HEK293 (cell line): ENCODE measurements at regions not wholly inside any gene's neighbourhood (a gene's known extent, or its start where the extent isn't known, plus 50 kb on each side); places are given as distances from the start of the nearest gene placed in this dataset.

Source experiments
- CTCF ChIA-PET: fragments of 350-600 bp; formaldehyde crosslinking; extraction: SDS; loops from one replicate; lab custom pipeline; 2021; ENCODE audit warnings: antibody characterized with exemption; lab: Yijun Ruan, JAX
- POLR2A ChIA-PET: fragments of 300-600 bp; formaldehyde crosslinking; extraction: SDS; loops from one replicate; lab custom pipeline; 2020; ENCODE audit warnings: antibody characterized with exemption, inconsistent platforms; lab: Yijun Ruan, JAX
- H3K27ac ChIP-seq: fragments of 200-500 bp; sonication (Bioruptor generic); 2 replicates; pipeline ENCODE4 v1.5.1; 2014; ENCODE audit warnings: low read depth, low read length, control low read depth, inconsistent platforms; ENCODE audit errors: extremely low read depth
- H3K36me3 ChIP-seq, 2 experiments: fragments of 200-500 bp in 1 of 2; sonication (Bioruptor generic) in 1 of 2; 1 replicate in 1 of 2; 2 replicates in 1 of 2; pipeline ENCODE4 v1.5.1; 2014 to 2017; ENCODE audit warnings: inconsistent platforms in 2 of 2, low read length in 2 of 2; ENCODE audit not compliant: control insufficient read depth in 2 of 2, insufficient read depth in 1 of 2
- H3K4me1 ChIP-seq: fragments of 200-500 bp; sonication (Bioruptor generic); 2 replicates; pipeline ENCODE4 v1.5.1; 2014; ENCODE audit warnings: mild to moderate bottlenecking, low read length, inconsistent platforms; ENCODE audit not compliant: control insufficient read depth, insufficient read depth
- H3K4me3 ChIP-seq: 2 replicates; pipeline ENCODE4 v1.5.1; 2011; ENCODE audit warnings: low read depth, mild to moderate bottlenecking, control low read depth, low read length, moderate library complexity
- H3K9me3 ChIP-seq: fragments of 200-500 bp; sonication (Bioruptor generic); 2 replicates; pipeline ENCODE4 v1.5.1; 2014; ENCODE audit warnings: low read depth, low read length, inconsistent platforms; ENCODE audit not compliant: control insufficient read depth, insufficient read depth
- BCL11B ChIP-seq: fragments of 450-650 bp; formaldehyde crosslinking; IDR thresholded peaks from 2 replicates; pipeline ENCODE4 v1.5.1; 2016; ENCODE audit warnings: low read depth, missing biosample characterization, missing genetic modification characterization
- GLI4 ChIP-seq: fragments of 450-650 bp; formaldehyde crosslinking; IDR thresholded peaks from 2 replicates; pipeline ENCODE4 v1.5.1; 2016; ENCODE audit warnings: missing biosample characterization, missing genetic modification characterization
- MZF1 ChIP-seq: fragments of 450-650 bp; formaldehyde crosslinking; IDR thresholded peaks from 2 replicates; pipeline ENCODE4 v1.5.1; 2017; ENCODE audit warnings: missing biosample characterization, missing genetic modification characterization, borderline replicate concordance
- PRDM10 ChIP-seq: fragments of 450-650 bp; formaldehyde crosslinking; IDR thresholded peaks from 2 replicates; pipeline ENCODE4 v1.5.1; 2016; ENCODE audit warnings: missing biosample characterization, missing genetic modification characterization
- SALL2 ChIP-seq: fragments of 450-650 bp; formaldehyde crosslinking; IDR thresholded peaks from 2 replicates; pipeline ENCODE4 v1.5.0; 2017; ENCODE audit warnings: missing biosample characterization, mild to moderate bottlenecking, missing genetic modification characterization, borderline replicate concordance
- TSHZ1 ChIP-seq: fragments of 450-650 bp; formaldehyde crosslinking; IDR thresholded peaks from 2 replicates; pipeline ENCODE4 v1.5.1; 2016; ENCODE audit warnings: missing biosample characterization, missing genetic modification characterization, borderline replicate concordance
- YY2 ChIP-seq: fragments of 450-650 bp; formaldehyde crosslinking; IDR thresholded peaks from 2 replicates; pipeline ENCODE4 v1.5.1; 2016; ENCODE audit warnings: missing biosample characterization, missing genetic modification characterization
- ZBTB7A ChIP-seq: fragments of 450-650 bp; formaldehyde crosslinking; IDR thresholded peaks from 2 replicates; pipeline ENCODE4 v1.5.1; 2016; ENCODE audit warnings: low read depth, missing biosample characterization, missing genetic modification characterization
- ZFP3 ChIP-seq: fragments of 450-650 bp; formaldehyde crosslinking; IDR thresholded peaks from 2 replicates; pipeline ENCODE4 v1.5.1; 2016; ENCODE audit warnings: low read depth, missing biosample characterization, missing genetic modification characterization
- ZNF214 ChIP-seq: fragments of 450-650 bp; formaldehyde crosslinking; IDR thresholded peaks from 2 replicates; pipeline ENCODE4 v1.5.1; 2017; ENCODE audit warnings: missing biosample characterization, mild to moderate bottlenecking, missing genetic modification characterization, borderline replicate concordance
- ZNF266 ChIP-seq: fragments of 450-650 bp; formaldehyde crosslinking; IDR thresholded peaks from 2 replicates; pipeline ENCODE4 v1.5.1; 2016; ENCODE audit warnings: missing biosample characterization, missing genetic modification characterization, low read depth
- ZNF292 ChIP-seq: fragments of 450-650 bp; formaldehyde crosslinking; IDR thresholded peaks from 2 replicates; pipeline ENCODE4 v1.5.1; 2016; ENCODE audit warnings: low read depth, missing biosample characterization, missing genetic modification characterization, borderline replicate concordance
- ZNF302 ChIP-seq: fragments of 450-650 bp; formaldehyde crosslinking; IDR thresholded peaks from 2 replicates; pipeline ENCODE4 v1.5.1; 2016; ENCODE audit warnings: missing biosample characterization, missing genetic modification characterization, low read depth
- ZNF433 ChIP-seq: fragments of 450-650 bp; formaldehyde crosslinking; IDR thresholded peaks from 2 replicates; pipeline ENCODE4 v1.5.1; 2016; ENCODE audit warnings: missing biosample characterization, missing genetic modification characterization, low read depth
- ZNF514 ChIP-seq: fragments of 450-650 bp; formaldehyde crosslinking; IDR thresholded peaks from 2 replicates; pipeline ENCODE4 v1.5.1; 2016; ENCODE audit warnings: missing biosample characterization, missing genetic modification characterization
- ZNF623 ChIP-seq: fragments of 450-650 bp; formaldehyde crosslinking; IDR thresholded peaks from 2 replicates; pipeline ENCODE4 v1.5.1; 2016; ENCODE audit warnings: missing biosample characterization, missing genetic modification characterization
- ZNF629 ChIP-seq: fragments of 450-650 bp; formaldehyde crosslinking; IDR thresholded peaks from 2 replicates; pipeline ENCODE4 v1.5.1; 2017; ENCODE audit warnings: missing biosample characterization, missing genetic modification characterization
- ZNF660 ChIP-seq: fragments of 450-650 bp; IDR thresholded peaks from 2 replicates; pipeline ENCODE4 v1.5.1; 2018; ENCODE audit warnings: missing biosample characterization, mild to moderate bottlenecking, missing genetic modification characterization
- ZNF677 ChIP-seq: fragments of 450-650 bp; IDR thresholded peaks from 2 replicates; pipeline ENCODE4 v1.5.0; 2018; ENCODE audit warnings: missing biosample characterization, mild to moderate bottlenecking, missing genetic modification characterization, moderate library complexity
- ZNF707 ChIP-seq: fragments of 450-650 bp; formaldehyde crosslinking; IDR thresholded peaks from 2 replicates; pipeline ENCODE4 v1.5.1; 2016; ENCODE audit warnings: missing biosample characterization, missing genetic modification characterization
- ZNF776 ChIP-seq: fragments of 450-650 bp; formaldehyde crosslinking; IDR thresholded peaks from 2 replicates; pipeline ENCODE4 v1.5.0; 2017; ENCODE audit warnings: missing biosample characterization, missing genetic modification characterization, borderline replicate concordance
- ZNF837 ChIP-seq: fragments of 450-650 bp; formaldehyde crosslinking; IDR thresholded peaks from 2 replicates; pipeline ENCODE4 v1.5.1; 2016; ENCODE audit warnings: missing biosample characterization, missing genetic modification characterization
- TF ChIP-seq, protein P1 (sequence below): fragments of 450-650 bp; formaldehyde crosslinking; IDR thresholded peaks from 2 replicates; pipeline ENCODE4 v1.5.1; 2017; ENCODE audit warnings: missing biosample characterization, missing genetic modification characterization

GRCh38 chr11:109086931-109087330, 335.1 kb upstream of the C11orf87 start:
- TF ChIP-seq PRDM10 (tag by site-specific recombination) (no peak), SALL2 (tag by site-specific recombination) (no peak), ZNF837 (no peak), ZFP3 (tag by site-specific recombination) (no peak), ZNF707 (tag by site-specific recombination) (no peak), ZNF302 (no peak), ZNF776 (tag by site-specific recombination) (no peak), ZNF677 (tag by site-specific recombination) (no peak), GLI4 (tag by site-specific recombination) (no peak), ZNF433 (no peak), MZF1 (tag by site-specific recombination) (no peak), ZNF514 (tag by site-specific recombination) (no peak), ZNF629 (tag by site-specific recombination) (no peak)
- POLR2A ChIA-PET = no interaction called here
- CTCF ChIA-PET = interaction anchor here (1.0 kb wide), 1 partner anchor 10 kb away, joined by 3 read pairs; no protein-coding TSS in a partner anchor

DNA sequence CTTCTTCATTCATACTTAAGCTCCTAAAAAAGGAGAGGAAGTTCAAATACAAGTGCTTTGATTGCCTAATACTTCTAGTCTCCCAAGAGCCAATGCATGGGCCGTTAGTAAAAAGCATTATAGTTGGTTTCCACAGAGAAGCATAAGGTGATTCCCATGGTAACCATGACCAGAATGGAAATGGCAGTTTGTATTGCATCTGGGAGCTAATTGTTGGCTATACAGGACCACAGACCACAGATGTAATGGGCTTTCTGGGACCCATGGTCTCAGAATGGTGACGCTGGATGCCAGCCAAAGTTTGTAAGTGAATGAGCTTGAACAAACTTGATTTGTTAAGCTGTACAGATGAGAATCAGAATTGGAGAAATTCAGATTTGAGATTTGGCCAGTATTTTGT, 333.9 kb upstream of the C11orf87 start:
- POLR2A ChIA-PET = interaction anchor here (0.5 kb wide), 1 partner anchor 173 kb away, joined by 3 read pairs; no protein-coding TSS in a partner anchor
- CTCF ChIA-PET = no interaction called here
- no peaks in the 10 kb centered on the region for H3K9me3 ChIP-seq
- TF ChIP-seq ZNF302 (no peak), ZNF266 (tag by site-specific recombination) (no peak), ZNF292 (no peak), ZBTB7A (tag by site-specific recombination) (no peak), ZNF677 (tag by site-specific recombination) (no peak), ZNF623 (tag by site-specific recombination) (no peak), ZNF660 (no peak), YY2 (tag by site-specific recombination) (no peak), ZNF214 (no peak), BCL11B (tag by site-specific recombination) (no peak), TSHZ1 (no peak)
- TF ChIP-seq, protein P1, sequence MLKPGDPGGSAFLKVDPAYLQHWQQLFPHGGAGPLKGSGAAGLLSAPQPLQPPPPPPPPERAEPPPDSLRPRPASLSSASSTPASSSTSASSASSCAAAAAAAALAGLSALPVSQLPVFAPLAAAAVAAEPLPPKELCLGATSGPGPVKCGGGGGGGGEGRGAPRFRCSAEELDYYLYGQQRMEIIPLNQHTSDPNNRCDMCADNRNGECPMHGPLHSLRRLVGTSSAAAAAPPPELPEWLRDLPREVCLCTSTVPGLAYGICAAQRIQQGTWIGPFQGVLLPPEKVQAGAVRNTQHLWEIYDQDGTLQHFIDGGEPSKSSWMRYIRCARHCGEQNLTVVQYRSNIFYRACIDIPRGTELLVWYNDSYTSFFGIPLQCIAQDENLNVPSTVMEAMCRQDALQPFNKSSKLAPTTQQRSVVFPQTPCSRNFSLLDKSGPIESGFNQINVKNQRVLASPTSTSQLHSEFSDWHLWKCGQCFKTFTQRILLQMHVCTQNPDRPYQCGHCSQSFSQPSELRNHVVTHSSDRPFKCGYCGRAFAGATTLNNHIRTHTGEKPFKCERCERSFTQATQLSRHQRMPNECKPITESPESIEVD (tag by site-specific recombination) = no peak
- no peaks in the 10 kb centered on the region for H3K4me1 ChIP-seq
- H3K27ac ChIP-seq = no peak overlapping the region
- H3K4me3 ChIP-seq = no peak overlapping the region
- no peaks in the 10 kb centered on the region for H3K36me3 ChIP-seq

More at GRCh38 chr11:109086931-109087330, 335.1 kb upstream of the C11orf87 start:
- Histone ChIP-seq H3K4me1 (no peaks in the 10 kb centered on the region), H3K27ac (no peak overlapping the region), H3K4me3 (no peak overlapping the region), H3K36me3 (no peaks in the 10 kb centered on the region), H3K9me3 (no peaks in the 10 kb centered on the region)
